HCT116 (cell line): ENCODE measurements at regions not wholly inside any gene's neighbourhood (a gene's known extent, or its start where the extent isn't known, plus 50 kb on each side); places are given as distances from the start of the nearest gene placed in this dataset.

Source experiments
- ATAC-seq: fragments of 200-7000 bp; cut with Tn5 transposase; 2 replicates; pipeline ENCODE4 v1.9.1; 2020; ENCODE audit warnings: mild to moderate bottlenecking, moderate library complexity
- BruUV-seq: library from RNA; stranded (reverse); fragments of 400-500 nt; replicated peaks from 2 replicates; lab custom pipeline; 2021; lab: Mats Ljungman, UMichigan
- CTCF ChIA-PET: fragments of 300-600 bp; sonication (Branson Sonifier 250); formaldehyde crosslinking; loops from one replicate; lab custom pipeline; 2021; ENCODE audit warnings: antibody characterized with exemption; lab: Charles Lee
- POLR2A ChIA-PET: fragments of 300-600, 350-600 bp; sonication (Branson Sonifier 250); formaldehyde crosslinking; loops from one replicate; lab custom pipeline; 2021; ENCODE audit warnings: antibody characterized with exemption; lab: Charles Lee
- RAD21 ChIA-PET, 2 experiments: fragments of 300-600 bp; sonication (Branson Sonifier 250); formaldehyde crosslinking; loops; one replicate each; lab custom pipeline; 2023; ENCODE audit warnings: low total read pairs in 2 of 2; ENCODE audit not compliant: uncharacterized antibody in 2 of 2, unreplicated experiment in 2 of 2, low non-redundant PET in 1 of 2; lab: Charles Lee
- DNase-seq: peaks from one replicate; pipeline ENCODE4 v3.0.0-alpha.2; 2010; ENCODE audit warnings: low read depth, low spot score
- H2AFZ ChIP-seq: fragments of 200-600 bp; shearing (Covaris generic), sonication (generic); 2 replicates; pipeline ENCODE4 v1.6.1; 2017; ENCODE audit warnings: low read depth, mixed run types, mixed read lengths, antibody characterized with exemption, low read length; ENCODE audit not compliant: poor library complexity, severe bottlenecking
- H3K27ac ChIP-seq: 2 replicates; pipeline ENCODE4 v1.5.1; 2012; ENCODE audit warnings: low read depth, low read length
- H3K27me3 ChIP-seq: fragments of 200-600 bp; sonication (generic); 2 replicates; pipeline ENCODE4 v1.6.1; 2016; ENCODE audit warnings: mixed run types, low read length, mixed read lengths; ENCODE audit not compliant: insufficient read depth
- H3K36me3 ChIP-seq, 2 experiments: fragments of 200-500 bp in 1 of 2; fragments of 200-600 bp in 1 of 2; sonication (Bioruptor generic) in 1 of 2; sonication (generic) in 1 of 2; 2 replicates each; pipeline versions ENCODE4 v1.5.1 to v1.6.1; 2014 to 2016; ENCODE audit warnings: low read length in 2 of 2, inconsistent platforms in 1 of 2, mixed read lengths in 1 of 2, mixed run types in 1 of 2; ENCODE audit not compliant: insufficient read depth in 2 of 2, control insufficient read depth in 1 of 2
- H3K4me1 ChIP-seq, 2 experiments: fragments of 200-600 bp in 1 of 2; sonication (generic) in 1 of 2; 2 replicates each; pipeline versions ENCODE4 v1.5.1 to v1.6.1; 2012 to 2017; ENCODE audit warnings: low read length in 2 of 2, inconsistent platforms in 1 of 2, mild to moderate bottlenecking in 1 of 2, mixed read lengths in 1 of 2, mixed run types in 1 of 2, moderate library complexity in 1 of 2; ENCODE audit not compliant: insufficient read depth in 2 of 2, control insufficient read depth in 1 of 2
- H3K4me2 ChIP-seq: fragments of 200-600 bp; sonication (generic); 2 replicates; pipeline ENCODE4 v1.6.1; 2017; ENCODE audit warnings: mixed run types, low read length, mixed read lengths
- H3K4me3 ChIP-seq, 2 experiments: fragments of 200-600 bp in 1 of 2; sonication (generic) in 1 of 2; replicated peaks in 1 of 2; 2 replicates each; pipeline ENCODE4 v1.5.1; 2011 to 2016; ENCODE audit warnings: low read length in 2 of 2, control low read depth in 1 of 2, low read depth in 1 of 2, mild to moderate bottlenecking in 1 of 2, mixed read lengths in 1 of 2, mixed run types in 1 of 2
- H3K79me2 ChIP-seq: fragments of 200-600 bp; sonication (generic); 2 replicates; pipeline ENCODE4 v1.6.1; 2017; ENCODE audit warnings: mild to moderate bottlenecking, mixed run types, low read length, moderate library complexity, mixed read lengths; ENCODE audit not compliant: insufficient read depth
- H3K9ac ChIP-seq: fragments of 200-600 bp; sonication (generic); 2 replicates; pipeline ENCODE4 v1.6.1; 2016; ENCODE audit warnings: low read length, mixed read lengths
- H3K9me2 ChIP-seq: fragments of 200-600 bp; sonication (generic), shearing (Covaris generic); 2 replicates; pipeline ENCODE4 v1.6.1; 2017; ENCODE audit warnings: mixed run types, mild to moderate bottlenecking, moderate library complexity; ENCODE audit not compliant: insufficient read depth
- H3K9me3 ChIP-seq, 2 experiments: fragments of 200-500 bp in 1 of 2; fragments of 200-600 bp in 1 of 2; sonication (Bioruptor generic) in 1 of 2; sonication (generic) in 1 of 2; 2 replicates each; pipeline ENCODE4 v1.6.1; 2014 to 2017; ENCODE audit warnings: low read length in 2 of 2, mixed read lengths in 2 of 2, inconsistent platforms in 1 of 2, low read depth in 1 of 2, mild to moderate bottlenecking in 1 of 2, mixed run types in 1 of 2, moderate library complexity in 1 of 2; ENCODE audit not compliant: control insufficient read depth in 1 of 2, insufficient read depth in 1 of 2
- H4K20me1 ChIP-seq: fragments of 200-600 bp; sonication (generic), shearing (Covaris generic); 2 replicates; pipeline ENCODE4 v1.6.1; 2017; ENCODE audit warnings: mixed run types, mild to moderate bottlenecking, moderate library complexity; ENCODE audit not compliant: insufficient read depth
- ATF3 ChIP-seq: IDR thresholded peaks from 2 replicates; pipeline ENCODE4 v1.6.1; 2012
- CEBPB ChIP-seq: IDR thresholded peaks from 2 replicates; pipeline ENCODE4 v1.6.1; 2012; ENCODE audit warnings: low read depth
- ELF1 ChIP-seq: IDR thresholded peaks from 2 replicates; pipeline ENCODE4 v1.6.1; 2012; ENCODE audit warnings: low read depth, borderline replicate concordance
- EZH2phosphoT487 ChIP-seq: fragments of 200-600 bp; IDR thresholded peaks from 2 replicates; pipeline ENCODE4 v1.6.1; 2018; ENCODE audit warnings: antibody characterized with exemption, borderline replicate concordance
- FOSL1 ChIP-seq: IDR thresholded peaks from 2 replicates; pipeline ENCODE4 v1.6.1; 2012; ENCODE audit warnings: low read depth
- JUND ChIP-seq: IDR thresholded peaks from 2 replicates; pipeline ENCODE4 v1.6.1; 2012
- MAX ChIP-seq: IDR thresholded peaks from 2 replicates; pipeline ENCODE4 v1.6.1; 2012
- POLR2AphosphoS5 ChIP-seq: IDR thresholded peaks from 2 replicates; pipeline ENCODE4 v1.6.1; 2011; ENCODE audit warnings: mild to moderate bottlenecking, low read depth, low read length, moderate library complexity
- REST ChIP-seq: IDR thresholded peaks from 2 replicates; pipeline ENCODE4 v1.6.1; 2012; ENCODE audit warnings: low read depth
- SIN3A ChIP-seq: IDR thresholded peaks from 2 replicates; pipeline ENCODE4 v1.6.1; 2012; ENCODE audit warnings: low read depth
- SP1 ChIP-seq: IDR thresholded peaks from 2 replicates; pipeline ENCODE4 v1.6.1; 2012; ENCODE audit warnings: low read depth
- SRF ChIP-seq: IDR thresholded peaks from 2 replicates; pipeline ENCODE4 v1.6.1; 2012; ENCODE audit warnings: low read depth
- TCF7L2 ChIP-seq: IDR thresholded peaks from 2 replicates; pipeline ENCODE4 v1.7.0; 2011; ENCODE audit warnings: borderline replicate concordance, inconsistent platforms; ENCODE audit not compliant: insufficient read depth, insufficient read length; ENCODE audit errors: extremely low read depth
- YY1 ChIP-seq: IDR thresholded peaks from 2 replicates; pipeline ENCODE4 v1.6.1; 2011; ENCODE audit warnings: low read length, low read depth, moderate library complexity, mild to moderate bottlenecking; ENCODE audit not compliant: insufficient replicate concordance; ENCODE audit errors: extremely low read depth
- ZFX ChIP-seq: fragments of 450-650 bp; IDR thresholded peaks from 2 replicates; pipeline ENCODE4 v1.6.1; 2017
- ZNF274 ChIP-seq: fragments of 200-500 bp; sonication (Bioruptor generic); IDR thresholded peaks from 2 replicates; pipeline ENCODE4 v1.6.1; 2014; ENCODE audit warnings: mild to moderate bottlenecking, low read depth, low read length, inconsistent platforms
- intact Hi-C: fragments of 100-400 bp; cut with micrococcal nuclease; formaldehyde crosslinking; loops from 2 replicates; pipeline ENCODE4 v1.10.0; 2022

- no peak for TF ChIP-seq REST
- TF ChIP-seq EZH2phosphoT487: no peak
- peak; percentile 45 for TF ChIP-seq JUND
- no peak for TF ChIP-seq ATF3
- TF ChIP-seq ZFX: no peak
- no peak; the same call in none of the 2 replicates for TF ChIP-seq SP1
- TF ChIP-seq CEBPB: no peak
- TF ChIP-seq ELF1: no peak
- TF ChIP-seq SIN3A: peak; percentile 7; the same call in 1 of the 2 replicates
- TF ChIP-seq FOSL1: peak; percentile 38; the same call in 1 of the 2 replicates
Measured at GRCh38 chr2:215619022-215619958, 183.4 kb upstream of the FN1 start (continued).

- CTCF ChIA-PET: no interaction called here
- H3K27ac ChIP-seq: no peak overlapping the region
- H3K36me3 ChIP-seq: no peaks in the 10 kb centered on the region
- H4K20me1 ChIP-seq: no peaks in the 10 kb centered on the region
- H3K9ac ChIP-seq: no peak overlapping the region
- RAD21 ChIA-PET: no interaction called here
- no peaks in the 10 kb centered on the region for H3K27me3 ChIP-seq
- H3K9me2 ChIP-seq: no peaks in the 10 kb centered on the region
- DNase-seq (no peak), ATAC-seq (no peak)
- intact Hi-C loops: no loop called here
- no peak overlapping the region for H2AFZ ChIP-seq
- no peak overlapping the region for H3K4me2 ChIP-seq
- H3K9me3 ChIP-seq: no peaks in the 10 kb centered on the region
- POLR2A ChIA-PET: no interaction called here
- H3K4me1 ChIP-seq: peaks cover 21 to 24% of the 10 kb centered on the region in 2 experiments
- no peaks in the 10 kb centered on the region for H3K79me2 ChIP-seq
- no peak overlapping the region for H3K4me3 ChIP-seq
- no TSS peak for BruUV-seq
- TF ChIP-seq MAX (no peak), SRF (no peak), REST (no peak), TCF7L2 (no peak), ZNF274 (no peak), YY1 (no peak), POLR2AphosphoS5 (no peak)
Measured at GRCh38 chr2:215618145-215618544, 182.3 kb upstream of the FN1 start.
